ENCODE measurements at regions not wholly inside any gene's neighbourhood (a gene's known extent, or its start where the extent isn't known, plus 50 kb on each side); places are given as distances from the start of the nearest gene placed in this dataset.

DNA sequence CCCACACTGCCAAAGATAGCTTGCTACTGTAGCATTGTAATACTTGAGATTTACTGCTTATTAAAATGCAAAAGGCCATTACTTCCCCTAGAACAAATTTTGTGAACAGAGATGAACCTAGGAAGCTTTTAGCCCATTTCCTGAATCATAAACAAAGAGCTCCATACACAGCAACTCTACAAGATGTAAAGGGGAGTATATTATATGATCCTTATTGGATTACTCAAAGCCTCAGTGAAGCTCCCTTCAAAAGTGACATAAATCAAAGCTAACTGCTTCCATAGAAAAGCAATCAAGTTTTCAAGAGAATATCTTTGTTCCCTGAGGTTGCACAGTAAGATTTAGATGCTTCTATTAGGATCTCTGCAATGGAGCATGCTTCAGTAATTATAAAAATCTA lies 629.8 kb downstream of the EFNA5 start:
- intact Hi-C loops (cut with micrococcal nuclease; ENCODE audit: unreplicated experiment): loop anchor here (10.0 kb wide), 1 partner anchor 634 kb away; the partner anchor contains the start of gene EFNA5
- no peak for TF ChIP-seq EZH2 (IDR thresholded peaks at IDR 0.05; ENCODE audit: borderline replicate concordance, low read depth, low read length, poor library complexity, severe bottlenecking)
- TF ChIP-seq, protein P1, sequence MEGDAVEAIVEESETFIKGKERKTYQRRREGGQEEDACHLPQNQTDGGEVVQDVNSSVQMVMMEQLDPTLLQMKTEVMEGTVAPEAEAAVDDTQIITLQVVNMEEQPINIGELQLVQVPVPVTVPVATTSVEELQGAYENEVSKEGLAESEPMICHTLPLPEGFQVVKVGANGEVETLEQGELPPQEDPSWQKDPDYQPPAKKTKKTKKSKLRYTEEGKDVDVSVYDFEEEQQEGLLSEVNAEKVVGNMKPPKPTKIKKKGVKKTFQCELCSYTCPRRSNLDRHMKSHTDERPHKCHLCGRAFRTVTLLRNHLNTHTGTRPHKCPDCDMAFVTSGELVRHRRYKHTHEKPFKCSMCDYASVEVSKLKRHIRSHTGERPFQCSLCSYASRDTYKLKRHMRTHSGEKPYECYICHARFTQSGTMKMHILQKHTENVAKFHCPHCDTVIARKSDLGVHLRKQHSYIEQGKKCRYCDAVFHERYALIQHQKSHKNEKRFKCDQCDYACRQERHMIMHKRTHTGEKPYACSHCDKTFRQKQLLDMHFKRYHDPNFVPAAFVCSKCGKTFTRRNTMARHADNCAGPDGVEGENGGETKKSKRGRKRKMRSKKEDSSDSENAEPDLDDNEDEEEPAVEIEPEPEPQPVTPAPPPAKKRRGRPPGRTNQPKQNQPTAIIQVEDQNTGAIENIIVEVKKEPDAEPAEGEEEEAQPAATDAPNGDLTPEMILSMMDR (conservative IDR thresholded peaks at IDR 0.05; ENCODE audit: low read depth, low read length): no peak
- peak; percentile 95 for DNase-seq (ENCODE audit: low spot score)
- Histone ChIP-seq H3K4me3 (ENCODE audit: low read depth, low read length, poor library complexity, severe bottlenecking) (no peak overlapping the region), H3K4me1 (ENCODE audit: insufficient read depth, low read length, poor library complexity, severe bottlenecking) (peaks cover 16% of the 10 kb centered on the region), H3K27me3 (replicated peaks; ENCODE audit: insufficient read depth, low read depth, low read length, poor library complexity) (peaks cover 81% of the 10 kb centered on the region), H3K9me3 (ENCODE audit: low read depth, low read length, poor library complexity, severe bottlenecking) (no peaks in the 10 kb centered on the region), H3K36me3 (ENCODE audit: insufficient read depth, low read length, poor library complexity, severe bottlenecking) (no peaks in the 10 kb centered on the region), H3K27ac (ENCODE audit: low read depth, low read length, poor library complexity, severe bottlenecking) (no peak overlapping the region)
- POLR2A ChIA-PET (ENCODE audit: low non-redundant PET): interaction anchor here (1.0 kb wide), 1 partner anchor 291 kb away, joined by 6 read pairs; no protein-coding TSS in a partner anchor
- BruUV-seq (replicated peaks): no TSS peak
- CTCF ChIA-PET: interaction anchor here (0.9 to 1.0 kb wide), 2 partner anchors 207 to 531 kb away, joined by 3 to 4 read pairs; no protein-coding TSS in a partner anchor

DNA sequence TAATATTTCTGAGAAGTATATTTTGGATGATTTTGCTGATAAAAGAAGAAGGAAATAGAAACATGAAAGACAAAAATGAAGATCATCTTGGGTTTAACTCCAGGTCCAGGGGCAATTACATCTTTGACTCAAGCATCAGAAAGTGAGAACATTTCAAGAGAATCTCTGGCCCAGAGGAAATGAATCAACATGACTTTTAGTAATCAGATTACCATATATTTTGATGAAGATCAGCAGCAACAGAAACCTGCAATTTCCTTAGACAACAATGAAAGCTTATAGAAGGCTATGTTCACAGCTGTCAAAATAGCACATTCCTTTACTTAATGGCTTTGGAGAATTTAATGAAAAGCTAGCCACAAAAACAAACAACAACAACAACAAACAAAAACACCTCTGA lies 638.1 kb downstream of the EFNA5 start:
- TF ChIP-seq EZH2 (IDR thresholded peaks at IDR 0.05; ENCODE audit: borderline replicate concordance, low read depth, low read length, poor library complexity, severe bottlenecking): no peak
- TF ChIP-seq, protein P1 (conservative IDR thresholded peaks at IDR 0.05; ENCODE audit: low read depth, low read length): no peak
- Histone ChIP-seq H3K27ac (ENCODE audit: low read depth, low read length, poor library complexity, severe bottlenecking) (no peak overlapping the region), H3K36me3 (ENCODE audit: insufficient read depth, low read length, poor library complexity, severe bottlenecking) (no peaks in the 10 kb centered on the region), H3K9me3 (ENCODE audit: low read depth, low read length, poor library complexity, severe bottlenecking) (no peaks in the 10 kb centered on the region), H3K27me3 (replicated peaks; ENCODE audit: insufficient read depth, low read depth, low read length, poor library complexity) (peaks cover 17% of the 10 kb centered on the region), H3K4me1 (ENCODE audit: insufficient read depth, low read length, poor library complexity, severe bottlenecking) (peaks cover 12% of the 10 kb centered on the region), H3K4me3 (ENCODE audit: low read depth, low read length, poor library complexity, severe bottlenecking) (no peak overlapping the region)
- POLR2A ChIA-PET (ENCODE audit: low non-redundant PET): no interaction called here
- intact Hi-C loops (cut with micrococcal nuclease; ENCODE audit: unreplicated experiment): no loop called here
- DNase-seq (ENCODE audit: low spot score): peak; percentile 47
- no TSS peak for BruUV-seq (replicated peaks)
- CTCF ChIA-PET: no interaction called here

DNA sequence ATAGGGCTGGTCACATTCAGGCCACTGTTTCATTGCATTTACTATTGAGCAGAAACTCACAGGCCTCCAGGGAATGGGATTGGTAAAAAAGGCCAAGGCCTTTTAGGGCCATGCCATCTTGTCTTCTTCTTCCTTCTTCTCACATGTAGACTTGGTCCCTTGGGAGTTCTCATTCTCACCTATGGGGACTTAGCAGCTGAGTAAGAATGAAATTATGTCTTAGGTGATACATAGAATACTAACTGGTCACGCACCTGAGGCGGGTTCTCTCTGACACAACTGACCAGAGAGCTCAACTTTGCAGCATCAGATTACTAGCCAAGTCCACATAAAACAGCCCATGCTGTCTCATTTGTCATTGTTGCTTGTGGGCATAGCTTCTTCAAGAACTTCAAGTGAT lies 641.8 kb downstream of the EFNA5 start:
- Histone ChIP-seq H3K4me1 (ENCODE audit: insufficient read depth, low read length, poor library complexity, severe bottlenecking) (peaks cover 12% of the 10 kb centered on the region), H3K27ac (ENCODE audit: low read depth, low read length, poor library complexity, severe bottlenecking) (no peak overlapping the region), H3K27me3 (replicated peaks; ENCODE audit: insufficient read depth, low read depth, low read length, poor library complexity) (no peaks in the 10 kb centered on the region), H3K9me3 (ENCODE audit: low read depth, low read length, poor library complexity, severe bottlenecking) (no peaks in the 10 kb centered on the region), H3K4me3 (ENCODE audit: low read depth, low read length, poor library complexity, severe bottlenecking) (no peak overlapping the region), H3K36me3 (ENCODE audit: insufficient read depth, low read length, poor library complexity, severe bottlenecking) (no peaks in the 10 kb centered on the region)
- ChIA-PET POLR2A (ENCODE audit: low non-redundant PET) (no interaction called here), CTCF (no interaction called here)
- BruUV-seq (replicated peaks): no TSS peak
- intact Hi-C loops (cut with micrococcal nuclease; ENCODE audit: unreplicated experiment): no loop called here
- TF ChIP-seq, protein P1 (conservative IDR thresholded peaks at IDR 0.05; ENCODE audit: low read depth, low read length): no peak
- no peak for TF ChIP-seq EZH2 (IDR thresholded peaks at IDR 0.05; ENCODE audit: borderline replicate concordance, low read depth, low read length, poor library complexity, severe bottlenecking)
- DNase-seq (ENCODE audit: low spot score): no peak

Data from A673 (cell line).